Ishikawa (cell line): ENCODE measurements at regions not wholly inside any gene's neighbourhood (a gene's known extent, or its start where the extent isn't known, plus 50 kb on each side); places are given as distances from the start of the nearest gene placed in this dataset.

Source experiments
- CEBPB ChIP-seq: IDR thresholded peaks from 2 replicates; pipeline ENCODE4 v1.6.1; 2012
- CREB1 ChIP-seq: IDR thresholded peaks from 2 replicates; pipeline ENCODE4 v1.6.1; 2012; ENCODE audit warnings: low read depth
- EGR1 ChIP-seq: IDR thresholded peaks from 2 replicates; pipeline ENCODE4 v1.6.1; 2012
- EP300 ChIP-seq: IDR thresholded peaks from 2 replicates; pipeline ENCODE4 v1.6.1; 2012; ENCODE audit warnings: borderline replicate concordance
- FOXM1 ChIP-seq: IDR thresholded peaks from 2 replicates; pipeline ENCODE4 v1.6.1; 2012; ENCODE audit warnings: low read depth, borderline replicate concordance
- MAX ChIP-seq: IDR thresholded peaks from 2 replicates; pipeline ENCODE4 v1.6.1; 2012
- NFIC ChIP-seq: IDR thresholded peaks from 2 replicates; pipeline ENCODE4 v1.6.1; 2012
- RAD21 ChIP-seq: IDR thresholded peaks from 2 replicates; pipeline ENCODE4 v1.6.1; 2012; ENCODE audit warnings: low read depth
- REST ChIP-seq: IDR thresholded peaks from 2 replicates; pipeline ENCODE4 v1.6.1; 2012; ENCODE audit warnings: low read depth, mild to moderate bottlenecking
- TAF1 ChIP-seq: IDR thresholded peaks from 2 replicates; pipeline ENCODE4 v1.6.1; 2012; ENCODE audit warnings: low read depth, mild to moderate bottlenecking
- TCF12 ChIP-seq: IDR thresholded peaks from 2 replicates; pipeline ENCODE4 v1.6.1; 2012; ENCODE audit warnings: low read depth
- TEAD4 ChIP-seq: IDR thresholded peaks from 2 replicates; pipeline ENCODE4 v1.6.1; 2012
- USF1 ChIP-seq: IDR thresholded peaks from 2 replicates; pipeline ENCODE4 v1.6.1; 2012
- YY1 ChIP-seq: IDR thresholded peaks from 2 replicates; pipeline ENCODE4 v1.6.1; 2012; ENCODE audit warnings: low read depth
- ZBTB7A ChIP-seq: IDR thresholded peaks from 2 replicates; pipeline ENCODE4 v1.6.1; 2012; ENCODE audit warnings: low read depth

- TF ChIP-seq CEBPB (no peak), YY1 (no peak), EP300 (no peak), TEAD4 (no peak), NFIC (no peak), RAD21 (no peak), EGR1 (no peak), FOXM1 (no peak), TAF1 (no peak), CREB1 (no peak), REST (no peak), TCF12 (no peak), USF1 (no peak), MAX (no peak), ZBTB7A (no peak)
Observed at GRCh38 chr4:160021870-160022269, 919.0 kb downstream of the RAPGEF2 start.

- TF ChIP-seq FOXM1 (no peak), RAD21 (no peak), TEAD4 (peak; percentile 84), CEBPB (peak; percentile 92), EP300 (0 out of 2 replicates have a peak, but pooled peaks have one; percentile 27), MAX (no peak)
Observed at GRCh38 chr4:160026721-160027120, 923.8 kb downstream of the RAPGEF2 start.

GRCh38 chr4:160034501-160034900, 931.6 kb downstream of the RAPGEF2 start:
- TF ChIP-seq YY1, result no peak
- TF ChIP-seq CEBPB, result no peak
- TF ChIP-seq RAD21, result no peak
- no peak for TF ChIP-seq TEAD4
- no peak for TF ChIP-seq TAF1
- no peak for TF ChIP-seq EGR1
- TF ChIP-seq EP300, result no peak
- TF ChIP-seq FOXM1, result no peak
- TF ChIP-seq ZBTB7A, result no peak
- no peak for TF ChIP-seq REST
- TF ChIP-seq MAX, result no peak
- no peak for TF ChIP-seq NFIC
- no peak for TF ChIP-seq CREB1
- no peak for TF ChIP-seq TCF12

GRCh38 chr4:160038615-160039014, 935.7 kb downstream of the RAPGEF2 start:
- no peak for TF ChIP-seq REST
- TF ChIP-seq TCF12, result no peak
- TF ChIP-seq CEBPB, result no peak
- no peak for TF ChIP-seq RAD21
- TF ChIP-seq YY1, result no peak

GRCh38 chr4:160044693-160045092, 941.8 kb downstream of the RAPGEF2 start:
- no peak for TF ChIP-seq TCF12
- no peak for TF ChIP-seq EGR1
- TF ChIP-seq REST, result no peak
- no peak for TF ChIP-seq RAD21
- TF ChIP-seq ZBTB7A, result no peak
- TF ChIP-seq TAF1, result no peak
- TF ChIP-seq NFIC, result no peak
- no peak for TF ChIP-seq CEBPB
- TF ChIP-seq YY1, result no peak
- no peak for TF ChIP-seq MAX
- TF ChIP-seq TEAD4, result no peak
- no peak for TF ChIP-seq USF1
- TF ChIP-seq EP300, result no peak
- no peak for TF ChIP-seq CREB1
- no peak for TF ChIP-seq FOXM1
